ENCODE measurements at regions not wholly inside any gene's neighbourhood (a gene's known extent, or its start where the extent isn't known, plus 50 kb on each side); places are given as distances from the start of the nearest gene placed in this dataset.

DNA sequence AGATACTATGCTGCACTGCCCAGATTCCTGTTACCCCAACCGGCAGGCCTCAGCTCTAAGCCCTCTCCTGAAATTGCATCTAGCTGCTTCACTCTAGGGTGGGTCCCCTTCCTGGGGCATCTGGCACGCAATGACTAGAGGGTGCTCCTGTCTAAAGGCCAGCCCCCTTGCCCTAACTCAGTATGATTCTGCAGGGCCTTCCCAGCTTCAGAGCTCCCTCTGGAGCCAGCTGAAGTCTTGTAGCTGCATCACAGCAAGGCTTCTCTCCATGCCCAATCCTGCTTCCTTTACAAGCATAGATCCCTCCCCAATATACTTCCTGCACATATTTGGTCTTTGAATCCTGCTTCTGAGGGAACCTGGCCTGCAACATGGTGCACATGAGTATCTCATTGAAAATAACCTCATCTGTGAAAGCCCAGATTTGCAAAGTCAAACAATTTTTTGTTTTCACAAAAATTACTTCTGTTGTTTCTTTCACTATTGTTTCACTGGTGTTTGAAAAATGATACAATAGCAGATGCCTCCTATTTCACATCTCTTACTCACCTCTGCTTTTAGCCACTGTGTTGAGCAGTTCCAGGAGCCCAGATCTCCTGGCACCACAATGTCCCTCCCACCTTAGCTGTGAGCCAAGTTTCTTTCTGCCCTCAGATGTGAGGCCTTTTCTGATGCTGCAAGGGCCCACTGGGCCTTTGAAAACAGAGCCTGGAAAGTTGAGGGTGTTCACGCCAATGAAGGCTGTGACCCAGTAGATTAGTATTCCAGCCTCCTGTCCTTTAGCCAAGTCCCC lies 169.5 kb upstream of the EGLN3 start:
- Histone ChIP-seq H3K4me1 (ENCODE audit: insufficient read depth) (no peaks in the 10 kb centered on the region), H3K27ac (no peak overlapping the region), H3K27me3 (no peaks in the 10 kb centered on the region), H3K36me3 (no peaks in the 10 kb centered on the region), H3K9me3 (no peaks in the 10 kb centered on the region), H3K4me3 (no peak overlapping the region)
- WGBS, 3 donors = 64 to 71% (median 69%) methylated on average over 3 of the region's 3 CpGs
- intact Hi-C loops (cut with DNase I) = no loop called here
- TF ChIP-seq POLR2A (IDR thresholded peaks at IDR 0.05) = no peak
- TF ChIP-seq, protein P1, sequence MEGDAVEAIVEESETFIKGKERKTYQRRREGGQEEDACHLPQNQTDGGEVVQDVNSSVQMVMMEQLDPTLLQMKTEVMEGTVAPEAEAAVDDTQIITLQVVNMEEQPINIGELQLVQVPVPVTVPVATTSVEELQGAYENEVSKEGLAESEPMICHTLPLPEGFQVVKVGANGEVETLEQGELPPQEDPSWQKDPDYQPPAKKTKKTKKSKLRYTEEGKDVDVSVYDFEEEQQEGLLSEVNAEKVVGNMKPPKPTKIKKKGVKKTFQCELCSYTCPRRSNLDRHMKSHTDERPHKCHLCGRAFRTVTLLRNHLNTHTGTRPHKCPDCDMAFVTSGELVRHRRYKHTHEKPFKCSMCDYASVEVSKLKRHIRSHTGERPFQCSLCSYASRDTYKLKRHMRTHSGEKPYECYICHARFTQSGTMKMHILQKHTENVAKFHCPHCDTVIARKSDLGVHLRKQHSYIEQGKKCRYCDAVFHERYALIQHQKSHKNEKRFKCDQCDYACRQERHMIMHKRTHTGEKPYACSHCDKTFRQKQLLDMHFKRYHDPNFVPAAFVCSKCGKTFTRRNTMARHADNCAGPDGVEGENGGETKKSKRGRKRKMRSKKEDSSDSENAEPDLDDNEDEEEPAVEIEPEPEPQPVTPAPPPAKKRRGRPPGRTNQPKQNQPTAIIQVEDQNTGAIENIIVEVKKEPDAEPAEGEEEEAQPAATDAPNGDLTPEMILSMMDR (IDR thresholded peaks at IDR 0.05) = no peak
- TF ChIP-seq EP300 (IDR thresholded peaks at IDR 0.05) = no peak
- DNase-seq = no peak

DNA sequence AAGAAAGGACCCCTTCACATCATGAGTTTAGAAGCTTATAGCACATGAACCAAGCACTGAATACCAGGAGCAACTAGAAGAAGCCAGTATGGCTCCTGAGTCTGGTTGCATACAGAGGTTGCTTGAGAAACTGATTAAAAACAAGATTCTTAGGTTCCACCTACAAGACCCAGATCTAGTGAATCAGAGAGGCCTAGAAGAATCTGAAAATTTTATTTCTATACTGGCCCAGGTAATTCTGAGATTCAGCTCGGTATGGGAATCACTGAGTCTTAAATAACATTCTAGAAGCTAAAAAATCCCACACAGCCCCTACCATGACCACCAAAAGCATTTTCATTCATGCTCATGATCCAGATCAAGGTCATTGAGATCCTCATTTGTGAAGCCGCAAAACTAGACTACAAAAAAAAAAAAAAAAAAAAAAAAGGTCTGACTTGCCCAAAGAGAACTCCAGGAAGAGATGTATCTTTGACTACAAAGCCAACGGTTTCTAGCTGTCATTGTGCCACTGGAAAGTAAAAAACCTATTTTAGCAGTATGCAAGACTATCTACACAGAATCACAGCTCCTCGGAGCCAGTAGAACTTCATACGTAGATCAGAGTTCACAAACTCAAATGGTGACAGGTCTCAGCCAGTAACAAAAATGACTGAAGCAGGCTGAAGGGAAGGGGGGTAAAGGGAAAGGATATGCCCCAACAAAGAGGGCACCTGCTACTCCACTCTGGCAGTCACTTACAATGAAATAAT lies 168.4 kb upstream of the EGLN3 start:
- no peaks in the 10 kb centered on the region for H3K9me3 ChIP-seq
- no peak for TF ChIP-seq POLR2A (IDR thresholded peaks at IDR 0.05)
- TF ChIP-seq, protein P1 (IDR thresholded peaks at IDR 0.05) = no peak
- TF ChIP-seq EP300 (IDR thresholded peaks at IDR 0.05) = no peak
- WGBS, 3 donors = 83 to 87% (median 85%) methylated on average over 5 of the region's 5 CpGs
- H3K4me3 ChIP-seq = no peak overlapping the region
- no peak overlapping the region for H3K27ac ChIP-seq
- no peak for DNase-seq
- no peaks in the 10 kb centered on the region for H3K36me3 ChIP-seq
- H3K4me1 ChIP-seq (ENCODE audit: insufficient read depth) = no peaks in the 10 kb centered on the region
- H3K27me3 ChIP-seq = no peaks in the 10 kb centered on the region
- intact Hi-C loops (cut with DNase I) = no loop called here

- DNase-seq = no peak
- H3K36me3 ChIP-seq = no peaks in the 10 kb centered on the region
- H3K4me3 ChIP-seq = no peak overlapping the region
- H3K27me3 ChIP-seq = no peaks in the 10 kb centered on the region
- no peak for TF ChIP-seq POLR2A (IDR thresholded peaks at IDR 0.05)
- TF ChIP-seq EP300 (IDR thresholded peaks at IDR 0.05) = no peak
- TF ChIP-seq, protein P1 (IDR thresholded peaks at IDR 0.05) = no peak
- intact Hi-C loops (cut with DNase I) = no loop called here
- no peaks in the 10 kb centered on the region for H3K4me1 ChIP-seq (ENCODE audit: insufficient read depth)
- no peaks in the 10 kb centered on the region for H3K9me3 ChIP-seq
- no peak overlapping the region for H3K27ac ChIP-seq
Observed at GRCh38 chr14:34113991-34114390, 163.1 kb upstream of the EGLN3 start.

DNA sequence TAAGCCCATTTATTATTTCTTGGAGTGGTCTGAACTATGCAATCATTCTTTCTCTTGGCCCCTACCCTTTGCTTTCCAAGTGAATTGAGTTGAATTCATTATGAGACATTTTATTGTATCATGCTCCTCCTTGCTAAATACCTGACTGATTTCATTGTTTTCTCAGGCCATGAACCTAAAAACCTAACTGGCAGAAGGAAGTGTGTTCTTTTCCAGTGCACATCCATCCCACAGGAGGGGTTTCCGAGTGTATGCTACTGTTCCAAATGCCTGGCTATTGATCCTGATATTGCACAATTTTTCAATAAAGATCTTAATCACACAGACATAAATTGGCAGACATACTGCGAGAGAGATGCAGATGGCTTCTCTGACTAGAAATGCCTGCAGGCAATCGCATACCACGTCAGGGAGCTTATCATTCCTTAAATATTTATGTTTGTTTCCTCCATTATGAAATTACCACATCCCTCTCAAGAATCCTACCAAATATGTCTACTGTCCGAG lies 162.2 kb upstream of the EGLN3 start:
- TF ChIP-seq EP300 (IDR thresholded peaks at IDR 0.05) (no peak), POLR2A (IDR thresholded peaks at IDR 0.05) (no peak)
- TF ChIP-seq, protein P1 (IDR thresholded peaks at IDR 0.05) = no peak
- H3K27ac ChIP-seq = no peak overlapping the region
- WGBS, 3 donors = 34 to 53% (median 38%) methylated on average over 5 of the region's 5 CpGs

More for the DNA sequence above, 162.2 kb upstream of the EGLN3 start:
- intact Hi-C loops (cut with DNase I) = no loop called here
- H3K4me3 ChIP-seq = no peak overlapping the region
- H3K36me3 ChIP-seq = no peaks in the 10 kb centered on the region
- H3K4me1 ChIP-seq (ENCODE audit: insufficient read depth) = no peaks in the 10 kb centered on the region
- H3K27me3 ChIP-seq = no peaks in the 10 kb centered on the region
- no peaks in the 10 kb centered on the region for H3K9me3 ChIP-seq
- DNase-seq = no peak
